Hepatocyte (in vitro differentiated cells): ENCODE measurements at regions not wholly inside any gene's neighbourhood (a gene's known extent, or its start where the extent isn't known, plus 50 kb on each side); places are given as distances from the start of the nearest gene placed in this dataset.

Source experiments
- DNase-seq: peaks from one replicate; pipeline ENCODE4 v3.0.0-alpha.2; 2016; ENCODE audit warnings: low spot score
- H2AFZ ChIP-seq: fragments of 200-600 bp; sonication (generic); 2 replicates; pipeline ENCODE4 v1.6.0; 2016; ENCODE audit warnings: antibody characterized with exemption, mild to moderate bottlenecking
- H3K27ac ChIP-seq: fragments of 200-600 bp; sonication (generic); 2 replicates; pipeline ENCODE4 v1.5.1; 2016; ENCODE audit warnings: mild to moderate bottlenecking
- H3K27me3 ChIP-seq: fragments of 200-600 bp; sonication (generic); 2 replicates; pipeline ENCODE4 v1.6.1; 2016
- H3K36me3 ChIP-seq: fragments of 200-600 bp; sonication (generic); replicated peaks from 2 replicates; pipeline ENCODE4 v1.5.1; 2016; ENCODE audit warnings: low read depth; ENCODE audit not compliant: insufficient read depth
- H3K4me1 ChIP-seq: fragments of 200-600 bp; sonication (generic); 2 replicates; pipeline ENCODE4 v1.5.1; 2016; ENCODE audit warnings: mild to moderate bottlenecking, moderate library complexity; ENCODE audit not compliant: insufficient read depth
- H3K4me2 ChIP-seq: fragments of 200-600 bp; sonication (generic); 2 replicates; pipeline ENCODE4 v1.6.0; 2016
- H3K4me3 ChIP-seq: fragments of 200-600 bp; sonication (generic); 2 replicates; pipeline ENCODE4 v1.5.1; 2016; ENCODE audit warnings: mild to moderate bottlenecking
- H3K79me2 ChIP-seq: fragments of 200-600 bp; sonication (generic); 2 replicates; pipeline ENCODE4 v1.6.0; 2017; ENCODE audit warnings: mild to moderate bottlenecking
- H3K9me2 ChIP-seq: fragments of 200-600 bp; sonication (generic); replicated peaks from 2 replicates; pipeline ENCODE4 v1.6.0; 2017; ENCODE audit warnings: mild to moderate bottlenecking; ENCODE audit not compliant: insufficient read depth
- H3K9me3 ChIP-seq: fragments of 200-600 bp; sonication (generic); 2 replicates; pipeline ENCODE4 v1.5.1; 2016; ENCODE audit warnings: low read depth, mild to moderate bottlenecking
- H4K20me1 ChIP-seq: fragments of 200-600 bp; sonication (generic); 2 replicates; pipeline ENCODE4 v1.6.0; 2016; ENCODE audit warnings: mild to moderate bottlenecking; ENCODE audit not compliant: insufficient read depth, poor library complexity, severe bottlenecking
- CTCF ChIP-seq: fragments of 200-600 bp; sonication (generic); IDR thresholded peaks from 2 replicates; pipeline ENCODE4 v1.5.1; 2016; ENCODE audit warnings: antibody characterized with exemption, mild to moderate bottlenecking; ENCODE audit not compliant: poor library complexity
- EZH2 ChIP-seq: fragments of 200-600 bp; sonication (generic); IDR thresholded peaks from 2 replicates; pipeline ENCODE4 v1.6.1; 2016; ENCODE audit warnings: antibody characterized with exemption, mild to moderate bottlenecking, borderline replicate concordance
- EZH2phosphoT487 ChIP-seq: fragments of 200-600 bp; sonication (generic); IDR thresholded peaks from one replicate; pipeline ENCODE4 v1.6.1; 2018; ENCODE audit warnings: antibody characterized with exemption, mild to moderate bottlenecking, low read depth, moderate library complexity; ENCODE audit not compliant: unreplicated experiment, severe bottlenecking
- WGBS: methylation state at CpG from one replicate; pipeline ENCODE4 v1.1.6; 2016; ENCODE audit warnings: low lambda C conversion rate; ENCODE audit errors: missing lambda C conversion rate; 5-methylcytosine and 5-hydroxymethylcytosine counted together

- Histone ChIP-seq H2AFZ (no peak overlapping the region), H3K4me1 (no peaks in the 10 kb centered on the region), H3K27ac (no peak overlapping the region), H4K20me1 (no peaks in the 10 kb centered on the region), H3K27me3 (no peaks in the 10 kb centered on the region), H3K9me2 (no peaks in the 10 kb centered on the region), H3K4me3 (no peak overlapping the region), H3K4me2 (no peak overlapping the region), H3K36me3 (no peaks in the 10 kb centered on the region), H3K9me3 (no peaks in the 10 kb centered on the region), H3K79me2 (no peaks in the 10 kb centered on the region)
- 82% methylated on average over 9 of the region's 9 CpGs for WGBS
- TF ChIP-seq EZH2 (no peak), EZH2phosphoT487 (no peak), CTCF (no peak)
- no peak for DNase-seq
Observed at GRCh38 chr17:73986641-73987177, 216.8 kb upstream of the RPL38 start.

GRCh38 chr17:73987395-73987794 is 216.1 kb upstream of the RPL38 start:
- H3K36me3 ChIP-seq: no peaks in the 10 kb centered on the region
- H3K4me3 ChIP-seq: no peak overlapping the region
- H3K9me3 ChIP-seq: no peaks in the 10 kb centered on the region
- no peak overlapping the region for H3K27ac ChIP-seq
- no peak for DNase-seq
- H2AFZ ChIP-seq: no peak overlapping the region
- no peaks in the 10 kb centered on the region for H3K27me3 ChIP-seq
- WGBS: 95% methylated on average over 9 of the region's 9 CpGs
- H3K4me1 ChIP-seq: no peaks in the 10 kb centered on the region
- no peak overlapping the region for H3K4me2 ChIP-seq
- H3K79me2 ChIP-seq: no peaks in the 10 kb centered on the region
- H3K9me2 ChIP-seq: no peaks in the 10 kb centered on the region
- H4K20me1 ChIP-seq: no peaks in the 10 kb centered on the region
- TF ChIP-seq EZH2phosphoT487 (no peak), CTCF (no peak), EZH2 (no peak)

- Histone ChIP-seq H4K20me1 (no peaks in the 10 kb centered on the region), H3K4me3 (no peak overlapping the region), H2AFZ (no peak overlapping the region), H3K36me3 (no peaks in the 10 kb centered on the region), H3K4me1 (no peaks in the 10 kb centered on the region), H3K79me2 (no peaks in the 10 kb centered on the region), H3K27me3 (no peaks in the 10 kb centered on the region), H3K9me3 (no peaks in the 10 kb centered on the region), H3K27ac (no peak overlapping the region), H3K4me2 (no peak overlapping the region), H3K9me2 (no peaks in the 10 kb centered on the region)
- TF ChIP-seq CTCF: no peak
- TF ChIP-seq EZH2: no peak
- TF ChIP-seq EZH2phosphoT487: no peak
- 79% methylated on average over 16 of the region's 16 CpGs for WGBS
- no peak for DNase-seq
Observed at GRCh38 chr17:73987845-73988509, 215.5 kb upstream of the RPL38 start.
